ENCODE measurements at regions not wholly inside any gene's neighbourhood (a gene's known extent, or its start where the extent isn't known, plus 50 kb on each side); places are given as distances from the start of the nearest gene placed in this dataset.

GRCh38 chr18:34550902-34551301 lies 159.2 kb upstream of the DTNA start:
- in situ Hi-C loops (cut with MboI), result no loop called here
- no peak for DNase-seq
- H3K4me3 ChIP-seq, result no peak overlapping the region
- no peaks in the 10 kb centered on the region for H3K9me3 ChIP-seq (ENCODE audit: low read depth)
- H3K27me3 ChIP-seq (replicated peaks; ENCODE audit: insufficient read depth), result no peaks in the 10 kb centered on the region
- no peak overlapping the region for H3K4me2 ChIP-seq (ENCODE audit: unreplicated experiment)
- no peaks in the 10 kb centered on the region for H3F3A ChIP-seq (ENCODE audit: insufficient read depth)
- no peak overlapping the region for H3K9ac ChIP-seq
- H2AFZ ChIP-seq, result no peak overlapping the region
- no peaks in the 10 kb centered on the region for H3K79me2 ChIP-seq (ENCODE audit: insufficient read depth)
- no peak overlapping the region for H3K27ac ChIP-seq
- H3K4me1 ChIP-seq (ENCODE audit: insufficient read depth), result no peaks in the 10 kb centered on the region
- 71 to 76% methylated on average over 1 of the region's 1 CpG for WGBS, 2 experiments (ENCODE audit: low coverage in 1 of 2, low lambda C conversion rate in 2 of 2, missing lambda C conversion rate in 2 of 2)
- no peaks in the 10 kb centered on the region for H3K9me2 ChIP-seq (ENCODE audit: insufficient read depth)
- H3K36me3 ChIP-seq (ENCODE audit: low read depth), result no peaks in the 10 kb centered on the region
- TF ChIP-seq EZH2phosphoT487 (IDR thresholded peaks at IDR 0.05; ENCODE audit: insufficient read depth, low read depth), result no peak
- no peak for TF ChIP-seq EZH2 (IDR thresholded peaks at IDR 0.05; ENCODE audit: insufficient read depth, poor library complexity, severe bottlenecking)
- no peaks in the 10 kb centered on the region for H4K20me1 ChIP-seq (ENCODE audit: insufficient read depth)

GRCh38 chr18:34551824-34552223 lies 158.3 kb upstream of the DTNA start:
- no peaks in the 10 kb centered on the region for H3K27me3 ChIP-seq (replicated peaks; ENCODE audit: insufficient read depth)
- H3K9ac ChIP-seq, result no peak overlapping the region
- no peak overlapping the region for H3K4me3 ChIP-seq
- H2AFZ ChIP-seq, result no peak overlapping the region
- no peaks in the 10 kb centered on the region for H3K79me2 ChIP-seq (ENCODE audit: insufficient read depth)
- no peaks in the 10 kb centered on the region for H3K9me3 ChIP-seq (ENCODE audit: low read depth)
- no peaks in the 10 kb centered on the region for H3K36me3 ChIP-seq (ENCODE audit: low read depth)
- H3K4me2 ChIP-seq (ENCODE audit: unreplicated experiment), result no peak overlapping the region
- H3K9me2 ChIP-seq (ENCODE audit: insufficient read depth), result no peaks in the 10 kb centered on the region
- no peaks in the 10 kb centered on the region for H4K20me1 ChIP-seq (ENCODE audit: insufficient read depth)
- H3K27ac ChIP-seq, result no peak overlapping the region
- 73 to 81% methylated on average over 2 of the region's 2 CpGs for WGBS, 2 experiments (ENCODE audit: low coverage in 1 of 2, low lambda C conversion rate in 2 of 2, missing lambda C conversion rate in 2 of 2)
- no peaks in the 10 kb centered on the region for H3K4me1 ChIP-seq (ENCODE audit: insufficient read depth)
- no peak for TF ChIP-seq EZH2 (IDR thresholded peaks at IDR 0.05; ENCODE audit: insufficient read depth, poor library complexity, severe bottlenecking)
- no peaks in the 10 kb centered on the region for H3F3A ChIP-seq (ENCODE audit: insufficient read depth)
- in situ Hi-C loops (cut with MboI), result no loop called here
- no peak for DNase-seq

- H3K9me3 ChIP-seq (ENCODE audit: low read depth), result no peaks in the 10 kb centered on the region
- TF ChIP-seq EZH2 (IDR thresholded peaks at IDR 0.05; ENCODE audit: insufficient read depth, poor library complexity, severe bottlenecking) (no peak), EZH2phosphoT487 (IDR thresholded peaks at IDR 0.05; ENCODE audit: insufficient read depth, low read depth) (no peak)
- no peaks in the 10 kb centered on the region for H3K27me3 ChIP-seq (replicated peaks; ENCODE audit: insufficient read depth)
- no peak overlapping the region for H3K27ac ChIP-seq
- H3K36me3 ChIP-seq (ENCODE audit: low read depth), result no peaks in the 10 kb centered on the region
- 71 to 72% methylated on average over 6 of the region's 6 CpGs for WGBS, 2 experiments (ENCODE audit: low coverage in 1 of 2, low lambda C conversion rate in 2 of 2, missing lambda C conversion rate in 2 of 2)
- DNase-seq, result no peak
- H4K20me1 ChIP-seq (ENCODE audit: insufficient read depth), result no peaks in the 10 kb centered on the region
- no peak overlapping the region for H3K9ac ChIP-seq
- no peaks in the 10 kb centered on the region for H3F3A ChIP-seq (ENCODE audit: insufficient read depth)
- no peak overlapping the region for H2AFZ ChIP-seq
- H3K4me3 ChIP-seq, result no peak overlapping the region
- no peaks in the 10 kb centered on the region for H3K4me1 ChIP-seq (ENCODE audit: insufficient read depth)
- in situ Hi-C loops (cut with MboI), result no loop called here
- no peak overlapping the region for H3K4me2 ChIP-seq (ENCODE audit: unreplicated experiment)
- H3K9me2 ChIP-seq (ENCODE audit: insufficient read depth), result no peaks in the 10 kb centered on the region
- no peaks in the 10 kb centered on the region for H3K79me2 ChIP-seq (ENCODE audit: insufficient read depth)
These were observed 147.7 kb upstream of the DTNA start for GRCh38 chr18:34562252-34562870.

- Histone ChIP-seq H3K4me3 (no peak overlapping the region), H3F3A (ENCODE audit: insufficient read depth) (no peaks in the 10 kb centered on the region), H2AFZ (no peak overlapping the region), H3K9ac (no peak overlapping the region), H3K79me2 (ENCODE audit: insufficient read depth) (no peaks in the 10 kb centered on the region), H3K4me2 (ENCODE audit: unreplicated experiment) (no peak overlapping the region), H3K9me3 (ENCODE audit: low read depth) (no peaks in the 10 kb centered on the region), H3K9me2 (ENCODE audit: insufficient read depth) (no peaks in the 10 kb centered on the region), H3K36me3 (ENCODE audit: low read depth) (no peaks in the 10 kb centered on the region), H3K4me1 (ENCODE audit: insufficient read depth) (no peaks in the 10 kb centered on the region), H3K27me3 (replicated peaks; ENCODE audit: insufficient read depth) (no peaks in the 10 kb centered on the region), H4K20me1 (ENCODE audit: insufficient read depth) (no peaks in the 10 kb centered on the region), H3K27ac (no peak overlapping the region)
- 69 to 71% methylated on average over 2 of the region's 2 CpGs for WGBS, 2 experiments (ENCODE audit: low coverage in 1 of 2, low lambda C conversion rate in 2 of 2, missing lambda C conversion rate in 2 of 2)
- no peak for DNase-seq
- TF ChIP-seq EZH2phosphoT487 (IDR thresholded peaks at IDR 0.05; ENCODE audit: insufficient read depth, low read depth) (no peak), EZH2 (IDR thresholded peaks at IDR 0.05; ENCODE audit: insufficient read depth, poor library complexity, severe bottlenecking) (no peak)
- in situ Hi-C loops (cut with MboI), result no loop called here
These were observed 142.2 kb upstream of the DTNA start for GRCh38 chr18:34567857-34568256.

GRCh38 chr18:34576622-34577021 lies 133.5 kb upstream of the DTNA start:
- WGBS, 2 experiments (ENCODE audit: low coverage in 1 of 2, low lambda C conversion rate in 2 of 2, missing lambda C conversion rate in 2 of 2), result 81 to 85% methylated on average over 6 of the region's 6 CpGs
- H3K36me3 ChIP-seq (ENCODE audit: low read depth), result no peaks in the 10 kb centered on the region
- H3K27ac ChIP-seq, result no peak overlapping the region
- H3K9me2 ChIP-seq (ENCODE audit: insufficient read depth), result no peaks in the 10 kb centered on the region
- H3K4me1 ChIP-seq (ENCODE audit: insufficient read depth), result no peaks in the 10 kb centered on the region
- no peak overlapping the region for H3K4me3 ChIP-seq
- no peaks in the 10 kb centered on the region for H3K9me3 ChIP-seq (ENCODE audit: low read depth)
- in situ Hi-C loops (cut with MboI), result no loop called here
- H4K20me1 ChIP-seq (ENCODE audit: insufficient read depth), result no peaks in the 10 kb centered on the region
- no peaks in the 10 kb centered on the region for H3K79me2 ChIP-seq (ENCODE audit: insufficient read depth)
- H2AFZ ChIP-seq, result no peak overlapping the region
- TF ChIP-seq EZH2 (IDR thresholded peaks at IDR 0.05; ENCODE audit: insufficient read depth, poor library complexity, severe bottlenecking), result no peak
- no peak for TF ChIP-seq EZH2phosphoT487 (IDR thresholded peaks at IDR 0.05; ENCODE audit: insufficient read depth, low read depth)
- H3K27me3 ChIP-seq (replicated peaks; ENCODE audit: insufficient read depth), result no peaks in the 10 kb centered on the region
- H3K4me2 ChIP-seq (ENCODE audit: unreplicated experiment), result no peak overlapping the region
- no peak overlapping the region for H3K9ac ChIP-seq
- no peak for DNase-seq
- H3F3A ChIP-seq (ENCODE audit: insufficient read depth), result no peaks in the 10 kb centered on the region
